Fibroblast of skin of right quadriceps (primary cell): ENCODE measurements at regions not wholly inside any gene's neighbourhood (a gene's known extent, or its start where the extent isn't known, plus 50 kb on each side); places are given as distances from the start of the nearest gene placed in this dataset.

Source experiments
- DNase-seq: peaks from one replicate; pipeline ENCODE4 v3.0.0-alpha.2; 2013

- DNase-seq, result no peak
These were observed 564.2 kb upstream of the PITX2 start for GRCh38 chr4:111187108-111187507.

DNA sequence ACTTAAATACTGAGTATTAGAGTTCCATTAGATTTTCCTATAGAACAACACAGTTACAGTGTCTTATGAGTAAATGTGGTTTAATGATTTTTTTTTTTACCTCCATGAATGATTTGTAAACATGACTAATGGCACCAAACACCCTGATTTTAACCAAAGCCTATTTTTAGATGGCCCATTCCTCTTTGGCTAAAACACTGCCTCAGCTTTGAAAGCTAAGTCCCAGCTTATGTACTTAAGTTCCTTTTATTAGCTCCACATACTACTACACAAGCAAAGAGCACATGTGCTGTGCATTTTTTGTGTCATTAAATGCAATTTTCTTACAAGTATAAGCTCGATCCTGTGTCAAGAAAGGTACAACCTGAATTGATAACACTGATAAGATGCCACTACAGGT, 575.6 kb upstream of the PITX2 start:
- peak; percentile 45 for DNase-seq

GRCh38 chr4:111204797-111205196, 581.9 kb upstream of the PITX2 start:
- no peak for DNase-seq

- no peak for DNase-seq
These were observed 586.1 kb upstream of the PITX2 start for GRCh38 chr4:111208970-111209369.

DNA sequence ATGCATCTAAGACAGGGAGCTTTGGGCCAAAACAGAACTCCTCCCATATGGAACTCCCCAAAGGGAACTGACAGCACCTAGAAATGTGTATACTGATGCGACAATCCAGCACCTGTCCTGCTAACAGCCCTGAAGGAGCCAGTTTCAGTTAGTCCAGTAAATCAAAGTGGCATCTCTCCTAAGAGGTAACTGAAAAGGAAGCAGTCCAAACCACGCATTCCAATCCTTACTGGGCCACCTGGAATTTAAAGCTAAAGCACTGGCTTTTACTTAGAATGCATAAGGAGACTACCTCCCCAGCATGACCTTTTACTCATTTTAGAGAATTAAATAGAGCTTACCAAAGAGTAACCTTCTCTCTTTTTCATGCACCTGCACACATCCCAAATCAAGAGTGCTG, 586.8 kb upstream of the PITX2 start:
- DNase-seq, result no peak

- DNase-seq, result no peak
These were observed 587.7 kb upstream of the PITX2 start for GRCh38 chr4:111210595-111210994.

DNA sequence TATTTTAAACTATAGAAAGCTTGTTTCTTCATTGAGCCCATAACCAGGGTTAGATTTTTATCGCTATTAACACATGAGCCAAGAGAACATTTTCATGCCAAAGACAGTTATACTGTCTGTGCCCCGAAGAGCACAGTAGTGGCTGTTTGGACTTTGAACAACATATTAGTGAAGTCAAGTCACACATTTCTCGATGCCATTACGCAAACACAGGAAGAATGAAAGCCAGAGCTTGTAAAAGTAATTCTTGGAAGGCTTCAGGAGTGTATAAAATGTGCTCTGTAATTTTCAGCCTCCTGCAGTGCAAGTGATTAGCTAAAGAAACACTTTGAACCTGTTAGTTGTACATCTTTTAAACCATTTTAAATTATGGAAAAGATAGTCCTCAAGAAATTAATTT, 590.7 kb upstream of the PITX2 start:
- DNase-seq, result peak; percentile 48

DNA sequence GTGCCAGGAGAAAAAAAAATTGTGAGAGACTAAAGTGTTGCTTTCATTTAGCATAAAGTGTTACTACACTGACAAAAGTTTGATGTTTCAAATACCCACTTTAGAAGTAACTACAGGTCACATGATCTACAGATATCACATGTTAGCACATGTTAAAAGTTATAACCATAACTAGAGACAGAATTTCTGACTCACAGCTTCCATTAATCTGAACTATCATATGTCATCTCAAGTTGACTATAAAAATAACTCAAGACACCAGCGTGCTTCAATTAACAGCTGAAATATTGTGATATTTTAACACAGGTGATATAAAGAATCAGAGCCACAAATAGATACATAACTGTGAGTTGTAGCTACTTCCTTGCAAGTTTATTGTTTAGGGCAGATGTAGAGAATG, 591.5 kb upstream of the PITX2 start:
- no peak for DNase-seq

GRCh38 chr4:111215755-111216154, 592.9 kb upstream of the PITX2 start:
- no peak for DNase-seq

DNA sequence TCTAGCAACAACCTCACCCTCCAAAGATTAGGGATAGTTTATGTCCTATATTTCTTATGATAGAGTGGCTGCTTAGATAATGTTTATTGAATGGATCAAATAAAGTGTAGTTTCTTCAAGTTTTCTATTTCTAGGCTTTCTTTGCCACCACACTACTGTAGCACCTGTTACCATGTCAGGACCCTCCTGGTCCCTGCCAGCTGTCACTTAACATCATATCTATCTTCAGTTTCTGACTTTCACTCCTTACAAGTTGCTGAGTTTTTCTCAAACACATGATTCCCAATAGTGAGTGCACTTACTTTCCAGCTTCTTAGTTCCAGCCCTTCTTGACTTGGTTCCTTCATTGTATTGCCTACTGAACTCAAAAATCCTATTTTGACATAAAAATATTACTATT, 593.9 kb upstream of the PITX2 start:
- DNase-seq, result no peak

GRCh38 chr4:111221371-111221770, 598.5 kb upstream of the PITX2 start:
- DNase-seq, result no peak

DNA sequence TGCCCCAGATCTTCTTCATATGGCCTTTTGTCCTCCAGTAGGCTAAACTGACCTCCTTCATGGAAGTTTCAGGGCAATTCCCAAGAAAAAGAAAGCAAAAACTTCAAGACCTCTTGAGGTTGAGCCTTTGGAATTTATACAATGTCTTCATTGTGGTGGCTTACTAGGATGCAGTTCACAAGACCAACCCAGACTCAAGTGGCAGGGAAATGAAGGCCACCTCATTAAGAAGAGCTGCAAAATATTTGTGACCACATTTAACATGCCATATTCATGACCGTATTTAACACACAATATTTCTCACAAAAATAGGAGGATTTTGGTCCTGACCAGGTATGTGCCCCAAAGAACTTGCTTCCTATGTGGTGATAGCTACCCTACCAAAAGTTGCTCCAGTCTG, 605.5 kb upstream of the PITX2 start:
- DNase-seq, result peak; percentile 57

DNA sequence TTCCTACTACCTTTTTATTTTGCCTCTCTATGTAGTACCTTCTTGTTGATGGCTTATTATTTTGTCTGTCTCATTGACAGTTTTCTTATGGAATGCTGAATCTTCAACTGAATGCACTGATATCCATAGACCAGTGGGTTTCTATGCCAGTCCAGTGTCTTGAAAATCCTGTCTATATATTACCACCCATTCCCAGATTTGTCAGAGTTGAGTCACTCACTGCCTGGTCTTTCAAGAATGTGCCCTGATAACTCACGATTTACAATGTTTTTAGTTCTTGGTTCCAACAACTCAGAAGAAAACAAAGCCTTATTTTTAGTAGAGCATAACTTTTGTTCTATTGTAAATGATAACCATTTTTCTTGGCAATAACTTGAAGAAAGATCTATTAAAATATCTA, 606.0 kb upstream of the PITX2 start:
- peak; percentile 59 for DNase-seq

DNA sequence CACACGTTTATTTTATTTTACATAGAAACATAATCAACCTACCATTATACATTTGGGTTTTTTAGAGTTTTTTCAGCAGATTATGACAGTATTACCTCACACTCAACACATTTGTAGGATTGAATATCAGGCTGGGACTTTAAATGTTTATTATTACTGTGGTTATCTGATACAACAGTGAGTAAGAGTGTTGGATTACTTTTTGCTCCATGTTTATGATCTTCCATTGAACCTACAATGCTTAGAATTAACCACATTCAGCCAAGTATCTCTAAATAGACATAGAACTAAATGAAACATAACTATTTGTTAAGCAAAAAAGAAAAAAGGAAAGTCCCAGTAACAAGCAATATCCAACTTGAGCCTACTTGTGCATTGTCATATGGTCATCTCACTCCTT, 607.4 kb upstream of the PITX2 start:
- DNase-seq, result peak; percentile 56

DNA sequence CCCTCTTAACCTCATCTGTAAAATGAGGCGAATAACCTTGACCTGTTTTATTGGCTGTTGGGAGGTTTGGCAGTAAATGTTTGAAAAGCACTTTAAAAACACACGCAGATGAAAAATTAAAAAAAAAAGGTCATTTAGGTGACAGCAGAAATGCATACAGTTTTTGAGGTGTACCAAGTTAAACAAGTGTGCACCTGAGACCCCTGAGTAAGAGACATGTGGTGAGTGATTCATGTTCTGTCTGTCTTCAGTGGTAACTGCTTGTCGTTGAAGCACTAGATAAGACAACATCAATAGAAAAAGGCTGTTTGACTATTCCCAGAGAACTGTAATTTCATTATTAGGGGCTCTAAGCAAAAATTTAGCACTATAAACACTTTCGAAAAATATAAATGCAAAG, 608.4 kb upstream of the PITX2 start:
- no peak for DNase-seq

DNA sequence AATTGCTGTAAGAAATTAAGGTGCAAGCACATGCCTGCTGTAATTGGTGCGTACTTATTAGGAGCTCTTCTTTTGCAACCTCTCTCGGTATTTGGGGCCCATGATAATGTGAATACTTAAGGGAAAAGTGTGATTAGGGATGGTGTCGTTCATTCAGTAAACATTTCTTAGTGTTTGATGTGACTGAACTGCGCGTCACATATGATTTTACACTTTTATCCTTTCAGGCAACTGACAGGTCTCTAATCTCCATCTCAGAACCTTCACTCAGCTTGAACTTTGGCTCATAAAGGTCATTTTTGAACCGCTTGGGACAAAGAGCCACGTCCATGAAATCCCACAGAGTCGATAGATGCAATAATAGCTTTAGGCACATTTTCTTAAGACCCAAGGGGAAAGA, 612.1 kb upstream of the PITX2 start:
- DNase-seq, result no peak

GRCh38 chr4:111263836-111264235, 641.0 kb upstream of the PITX2 start:
- DNase-seq, result no peak

DNA sequence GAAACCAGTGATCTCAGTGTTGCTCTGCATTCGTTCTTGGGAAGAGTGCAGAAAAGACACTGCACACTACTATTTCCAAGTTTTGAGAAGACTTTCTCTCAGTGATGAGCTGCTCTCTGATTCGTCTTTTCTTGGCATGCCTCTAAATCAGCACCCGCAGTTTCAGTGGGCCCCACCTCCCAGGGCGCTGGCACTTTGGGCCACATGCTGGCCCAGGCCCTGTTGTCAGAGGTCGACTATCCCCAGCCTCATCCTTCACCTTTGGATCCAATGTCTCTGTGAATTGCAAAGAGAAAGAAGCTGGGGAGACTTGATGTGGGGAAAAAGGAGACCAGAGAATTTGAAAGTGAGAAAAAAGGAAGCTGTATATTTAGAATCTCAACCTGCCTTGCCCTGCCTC, 644.1 kb upstream of the PITX2 start:
- no peak for DNase-seq

DNA sequence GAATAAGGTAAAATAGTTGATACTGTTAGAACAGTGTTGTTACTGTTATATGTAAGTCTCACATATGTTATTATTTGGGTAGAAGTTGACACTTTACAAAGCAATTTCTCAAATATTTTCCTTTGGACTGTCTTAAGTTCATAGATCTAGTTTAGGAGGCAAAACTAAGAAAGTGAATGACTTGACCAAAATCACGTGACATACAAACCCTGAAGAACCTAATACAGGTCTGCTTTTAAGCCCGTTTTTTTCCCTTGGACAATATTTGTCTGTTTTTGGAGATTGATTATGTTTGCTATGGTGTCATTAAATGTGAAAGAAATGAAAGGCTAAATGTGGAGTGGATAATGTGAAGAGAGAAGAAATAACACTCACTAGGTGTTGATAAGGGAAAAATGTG, 644.9 kb upstream of the PITX2 start:
- DNase-seq, result no peak

DNA sequence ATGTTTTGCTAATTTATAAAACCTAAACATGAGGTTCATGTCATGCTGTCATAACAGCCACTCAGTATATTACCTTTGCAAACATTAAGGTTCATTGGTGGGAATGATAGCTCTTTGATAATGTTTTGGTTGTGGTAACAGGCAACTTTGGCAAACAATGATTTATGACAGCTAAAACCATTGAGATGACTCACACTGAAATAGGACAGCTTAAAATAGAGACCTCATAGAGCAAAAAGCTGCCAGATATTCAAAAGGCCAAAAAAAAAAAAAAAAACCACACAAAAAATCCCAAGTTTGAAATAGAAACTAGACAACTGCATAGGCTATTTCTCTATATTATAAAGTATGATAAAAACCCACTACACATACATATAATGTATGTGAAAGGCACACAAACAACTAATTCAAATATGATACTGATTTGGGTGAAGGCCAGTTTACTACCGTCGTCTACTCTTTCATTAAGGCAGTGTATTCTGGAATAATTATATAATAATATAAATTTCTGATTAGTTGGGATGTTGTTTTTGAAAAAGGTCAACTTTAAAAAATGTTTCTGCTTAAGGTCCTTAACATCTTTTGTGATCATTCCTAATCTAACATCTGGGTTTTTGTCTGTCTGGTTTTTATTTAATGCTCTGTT, 646.0 kb upstream of the PITX2 start:
- DNase-seq, result peak; percentile 65

- peak; percentile 17 for DNase-seq
These were observed 646.6 kb upstream of the PITX2 start for GRCh38 chr4:111269439-111269838.

DNA sequence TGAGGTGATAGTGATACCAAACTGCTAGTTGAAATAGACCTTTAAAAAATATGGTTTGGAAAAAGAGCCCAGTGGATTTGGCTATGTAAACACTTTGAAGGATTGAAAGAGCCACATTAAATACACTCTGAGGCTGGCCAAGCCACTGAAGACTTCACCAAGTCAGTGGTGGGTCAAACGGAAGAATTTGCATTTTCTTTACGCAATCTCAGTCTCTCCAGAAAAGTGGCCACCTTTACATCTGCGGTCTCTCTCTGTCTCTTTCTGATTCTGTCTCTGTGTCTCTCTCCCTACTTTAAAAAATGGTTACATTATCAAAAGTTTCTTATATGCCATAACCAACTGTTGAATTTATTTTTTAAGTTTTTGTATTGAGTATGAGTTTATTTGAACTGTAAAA, 651.2 kb upstream of the PITX2 start:
- no peak for DNase-seq

- DNase-seq, result peak; percentile 31
These were observed 651.6 kb upstream of the PITX2 start for GRCh38 chr4:111274486-111274885.

DNA sequence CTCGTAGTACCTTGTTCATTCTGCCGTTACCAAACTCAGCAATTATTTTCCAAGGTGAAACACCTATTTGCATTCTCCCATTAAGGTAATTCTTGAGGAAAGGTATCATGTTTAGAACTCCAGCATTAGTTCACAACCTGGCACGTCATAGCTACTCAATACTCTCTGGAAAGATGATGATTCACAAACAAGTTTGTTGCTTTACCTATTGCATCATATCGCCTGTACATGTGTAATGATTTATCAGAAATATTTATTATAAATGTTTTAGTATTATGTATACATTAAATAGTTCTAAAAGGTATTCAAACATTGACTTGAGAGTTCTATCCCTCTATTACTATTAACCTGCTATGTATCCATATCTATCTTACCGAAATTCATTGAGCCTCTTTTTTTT, 658.3 kb upstream of the PITX2 start:
- DNase-seq, result no peak

GRCh38 chr4:111282035-111282434, 659.2 kb upstream of the PITX2 start:
- no peak for DNase-seq
